Thyroid gland (tissue), 4 donors: ENCODE measurements at regions not wholly inside any gene's neighbourhood (a gene's known extent, or its start where the extent isn't known, plus 50 kb on each side); places are given as distances from the start of the nearest gene placed in this dataset.
"Not testable (repeated sequence)": the region's sequence is repeated elsewhere in the genome, so short reads cannot be mapped to it uniquely, and the experiment has no call there.

Experiments used
- DNase-seq, 2 donors: peaks; one replicate each; pipeline ENCODE4 v3.0.0-alpha.2; 2019
- H3K27ac ChIP-seq, 3 donors: fragments of 200-600 bp; sonication (generic); 1 replicate in 2 of 3; 2 replicates in 1 of 3; pipeline ENCODE4 v1.5.1; 2016 to 2019; ENCODE audit warnings: mild to moderate bottlenecking in 1 of 3, moderate library complexity in 1 of 3
- H3K27me3 ChIP-seq: fragments of 200-600 bp; sonication (generic); one replicate; pipeline ENCODE4 v1.5.1; 2019
- H3K36me3 ChIP-seq, 2 donors: fragments of 200-600 bp; sonication (generic); one replicate each; pipeline ENCODE4 v1.5.1; 2016 to 2019
- H3K4me1 ChIP-seq, 2 donors: fragments of 200-600 bp; sonication (generic); one replicate each; pipeline ENCODE4 v1.5.1; 2017 to 2019
- H3K4me3 ChIP-seq, 3 donors: fragments of 200-600 bp; sonication (generic); replicated peaks in 1 of 3; 1 replicate in 2 of 3; 2 replicates in 1 of 3; pipeline ENCODE4 v1.5.1; 2016; ENCODE audit warnings: mild to moderate bottlenecking in 1 of 3
- H3K9me3 ChIP-seq: fragments of 200-600 bp; sonication (generic); one replicate; pipeline ENCODE4 v1.5.1; 2017
- CTCF ChIP-seq, 6 experiments: fragments of 200-600 bp in 3 of 6; fragments of 450-650 bp in 3 of 6; sonication (generic) in 3 of 6; IDR thresholded peaks; one replicate each; pipeline ENCODE4 v1.5.1; 2016 to 2019; ENCODE audit warnings: antibody characterized with exemption in 6 of 6, mild to moderate bottlenecking in 2 of 6, inconsistent platforms in 1 of 6, moderate library complexity in 1 of 6
- POLR2A ChIP-seq, 2 donors: fragments of 450-650 bp; IDR thresholded peaks; one replicate each; pipeline ENCODE4 v1.6.1; 2017; ENCODE audit warnings: antibody characterized with exemption in 2 of 2, mild to moderate bottlenecking in 2 of 2, moderate library complexity in 1 of 2
- WGBS, 2 donors: methylation state at CpG; one replicate each; pipeline ENCODE4 v1.1.5; 2017; 5-methylcytosine and 5-hydroxymethylcytosine counted together
- intact Hi-C: fragments of 100-400 bp; cut with DNase I; formaldehyde crosslinking; loops from one replicate; pipeline ENCODE4 v1.15.1; 2023

- Histone ChIP-seq H3K9me3 (no peaks in the 10 kb centered on the region), H3K27me3 (no peaks in the 10 kb centered on the region), H3K36me3 (no peaks in the 10 kb centered on the region), H3K4me1 (no peaks in the 10 kb centered on the region), H3K27ac (no peak overlapping the region), H3K4me3 (no peak overlapping the region)
- DNase-seq = no peak
- no peak for TF ChIP-seq POLR2A (IDR thresholded peaks at IDR 0.05)
- TF ChIP-seq CTCF (IDR thresholded peaks at IDR 0.05) = no peak
- intact Hi-C loops = no loop called here
Measured at GRCh38 chr6:114816678-114817077, 473.9 kb upstream of the HS3ST5 start.

DNA sequence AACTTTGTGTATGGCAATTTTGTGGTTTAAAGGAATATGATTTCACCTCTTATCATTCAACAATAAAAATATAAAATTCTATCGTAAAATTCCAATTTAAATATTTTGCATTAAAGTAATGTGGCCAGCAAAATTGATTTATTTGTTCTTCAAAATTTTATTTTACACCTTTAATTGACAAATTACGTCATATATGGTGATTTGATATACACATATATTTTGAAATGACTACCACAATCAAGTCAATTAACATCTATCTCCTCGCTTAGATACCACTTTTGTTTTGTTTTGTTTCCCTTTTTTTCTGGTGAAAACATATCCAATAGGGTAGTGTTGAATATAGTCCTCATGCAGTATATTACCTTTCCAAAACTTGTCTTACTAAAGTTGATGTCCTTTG lies 467.6 kb upstream of the HS3ST5 start:
- WGBS, 2 donors = 89 to 92% methylated on average over 3 of the region's 3 CpGs
- no peak for TF ChIP-seq CTCF (IDR thresholded peaks at IDR 0.05)
- TF ChIP-seq POLR2A (IDR thresholded peaks at IDR 0.05) = no peak
- intact Hi-C loops = no loop called here
- Histone ChIP-seq H3K27ac (no peak overlapping the region), H3K36me3 (no peaks in the 10 kb centered on the region), H3K4me3 (no peak overlapping the region), H3K4me1 (no peaks in the 10 kb centered on the region), H3K9me3 (no peaks in the 10 kb centered on the region), H3K27me3 (no peaks in the 10 kb centered on the region)
- DNase-seq = no peak

GRCh38 chr6:114805426-114805825 lies 462.6 kb upstream of the HS3ST5 start:
- H3K9me3 ChIP-seq, H3K4me3 ChIP-seq, H3K4me1 ChIP-seq, intact Hi-C loops, H3K27me3 ChIP-seq, H3K36me3 ChIP-seq, DNase-seq, H3K27ac ChIP-seq: not testable (repeated sequence)
- 91 to 92% methylated on average over 12 of the region's 12 CpGs for WGBS, 2 donors

- WGBS, 2 donors = 81% methylated on average over 4 of the region's 4 CpGs
- Histone ChIP-seq H3K36me3 (no peaks in the 10 kb centered on the region), H3K27ac (no peak overlapping the region), H3K4me3 (no peak overlapping the region), H3K4me1 (no peaks in the 10 kb centered on the region), H3K27me3 (no peaks in the 10 kb centered on the region), H3K9me3 (no peaks in the 10 kb centered on the region)
- no peak for TF ChIP-seq CTCF (IDR thresholded peaks at IDR 0.05)
- no peak for TF ChIP-seq POLR2A (IDR thresholded peaks at IDR 0.05)
- intact Hi-C loops = no loop called here
- no peak for DNase-seq
Measured at GRCh38 chr6:114796576-114796975, 453.8 kb upstream of the HS3ST5 start.

DNA sequence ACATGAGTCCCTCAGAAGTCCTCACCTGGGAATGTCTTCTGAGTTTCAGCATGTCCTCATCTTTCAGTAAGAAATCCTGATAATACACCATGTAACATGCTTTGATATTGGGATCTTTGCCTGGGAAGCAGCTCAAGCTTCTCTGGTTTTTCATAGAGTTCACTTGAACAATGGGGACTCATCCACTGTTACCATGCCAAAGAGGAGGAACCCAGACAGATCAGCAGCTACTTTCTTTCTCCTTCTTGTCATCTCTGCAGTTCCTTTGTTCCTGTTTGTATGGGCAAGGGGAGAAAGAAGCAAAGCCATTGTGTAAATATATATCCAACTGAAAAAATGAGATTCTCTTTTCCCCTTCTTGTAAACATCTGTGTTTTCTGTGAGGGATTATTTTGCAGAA lies 450.6 kb upstream of the HS3ST5 start:
- no peaks in the 10 kb centered on the region for H3K27me3 ChIP-seq
- TF ChIP-seq POLR2A (IDR thresholded peaks at IDR 0.05) (no peak), CTCF (IDR thresholded peaks at IDR 0.05) (no peak)
- no peaks in the 10 kb centered on the region for H3K4me1 ChIP-seq
- no peak overlapping the region for H3K4me3 ChIP-seq
- no peaks in the 10 kb centered on the region for H3K36me3 ChIP-seq
- no peak for DNase-seq
- intact Hi-C loops = no loop called here
- no peak overlapping the region for H3K27ac ChIP-seq
- H3K9me3 ChIP-seq = no peaks in the 10 kb centered on the region
